GM19455 (cell line): ENCODE measurements at regions not wholly inside any gene's neighbourhood (a gene's known extent, or its start where the extent isn't known, plus 50 kb on each side); places are given as distances from the start of the nearest gene placed in this dataset.

Experiments
- ATAC-seq: cut with Tn5 transposase; IDR thresholded peaks from one replicate; pipeline ENCODE4 v1.9.1; 2021; ENCODE audit not compliant: unreplicated experiment

- no peak for ATAC-seq
Measured at GRCh38 chr6:16868968-16869367, 107.7 kb upstream of the ATXN1 start.

- no peak for ATAC-seq
Measured at GRCh38 chr6:16857969-16858592, 96.8 kb upstream of the ATXN1 start.

- ATAC-seq = peak; percentile 49
Measured at GRCh38 chr6:16855460-16855859, 94.2 kb upstream of the ATXN1 start.

GRCh38 chr6:16854986-16855385, 93.7 kb upstream of the ATXN1 start:
- peak; percentile 76 for ATAC-seq

GRCh38 chr6:16852671-16853070, 91.4 kb upstream of the ATXN1 start:
- ATAC-seq = no peak

GRCh38 chr6:16851758-16852157, 90.5 kb upstream of the ATXN1 start:
- ATAC-seq = no peak

- ATAC-seq = no peak
Measured at GRCh38 chr6:16851044-16851540, 89.8 kb upstream of the ATXN1 start.

GRCh38 chr6:16850681-16851026, 89.4 kb upstream of the ATXN1 start:
- no peak for ATAC-seq

- no peak for ATAC-seq
Measured at GRCh38 chr6:16849988-16850680, 88.9 kb upstream of the ATXN1 start.

- ATAC-seq = no peak
Measured at GRCh38 chr6:16849280-16849987, 88.2 kb upstream of the ATXN1 start.

GRCh38 chr6:16846399-16846778, 85.1 kb upstream of the ATXN1 start:
- no peak for ATAC-seq

GRCh38 chr6:16844183-16844582, 82.9 kb upstream of the ATXN1 start:
- no peak for ATAC-seq

GRCh38 chr6:16842676-16843075, 81.4 kb upstream of the ATXN1 start:
- ATAC-seq = no peak

- ATAC-seq = no peak
Measured at GRCh38 chr6:16841241-16841640, 80.0 kb upstream of the ATXN1 start.

- ATAC-seq = no peak
Measured at GRCh38 chr6:16840725-16841124, 79.5 kb upstream of the ATXN1 start.

GRCh38 chr6:16840291-16840690, 79.0 kb upstream of the ATXN1 start:
- ATAC-seq = no peak

- no peak for ATAC-seq
Measured at GRCh38 chr6:16839631-16840179, 78.4 kb upstream of the ATXN1 start.

- no peak for ATAC-seq
Measured at GRCh38 chr6:16837217-16837972, 76.1 kb upstream of the ATXN1 start.

GRCh38 chr6:16836144-16836981, 75.1 kb upstream of the ATXN1 start:
- ATAC-seq = peak; percentile 73

GRCh38 chr6:16834242-16834641, 73.0 kb upstream of the ATXN1 start:
- ATAC-seq = no peak
